HG03442 (cell line): ENCODE measurements at regions not wholly inside any gene's neighbourhood (a gene's known extent, or its start where the extent isn't known, plus 50 kb on each side); places are given as distances from the start of the nearest gene placed in this dataset.
A peak's percentile ranks its signal among the peaks of the same experiment; 100 is the strongest.
"Not testable (repeated sequence)": the region's sequence is repeated elsewhere in the genome, so short reads cannot be mapped to it uniquely, and the experiment has no call there.

Experiments
- ATAC-seq: cut with Tn5 transposase; IDR thresholded peaks from one replicate; pipeline ENCODE4 v1.9.1; 2021; ENCODE audit warnings: mild to moderate bottlenecking, moderate library complexity; ENCODE audit not compliant: unreplicated experiment

DNA sequence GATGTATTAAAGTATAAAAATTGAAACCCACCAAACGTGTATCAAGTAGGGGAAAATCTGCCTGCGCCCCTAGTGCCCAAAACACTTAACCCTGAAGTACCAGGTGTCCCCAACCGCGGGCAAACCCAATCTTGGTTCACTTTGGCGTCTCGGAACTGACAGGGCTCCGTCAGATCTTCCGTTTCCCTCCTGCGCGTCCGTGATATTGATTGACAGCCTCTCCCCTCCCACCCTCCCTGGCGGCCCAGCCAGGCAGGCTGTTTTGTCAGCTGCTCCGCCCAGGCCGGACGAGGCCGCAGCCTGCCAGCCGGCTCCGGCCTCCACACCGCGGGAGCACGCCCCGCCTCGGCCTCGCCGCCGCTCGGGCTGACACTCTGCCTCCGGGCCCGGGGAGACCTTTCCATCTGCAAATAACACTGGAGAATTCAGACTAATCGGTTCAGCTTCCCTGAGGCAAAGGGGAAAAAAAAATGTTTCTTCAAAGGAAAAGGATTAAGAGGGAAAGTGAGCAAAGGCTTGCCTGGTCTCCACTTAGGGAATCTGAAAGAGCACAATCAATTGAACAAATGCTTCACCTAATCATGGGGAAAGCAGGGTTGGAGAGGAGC is 234.9 kb upstream of the MCHR2 start:
- ATAC-seq, result peak; percentile 100

GRCh38 chr6:100228437-100228833 is 234.4 kb upstream of the MCHR2 start:
- ATAC-seq, result peak; percentile 6

- no peak for ATAC-seq
Measured at GRCh38 chr6:100226811-100227210, 232.8 kb upstream of the MCHR2 start.

- ATAC-seq, result not testable (repeated sequence)
Measured at GRCh38 chr6:100223952-100224351, 229.9 kb upstream of the MCHR2 start.

- no peak for ATAC-seq
Measured at GRCh38 chr6:100220543-100220942, 226.5 kb upstream of the MCHR2 start.

GRCh38 chr6:100217225-100218012 is 223.4 kb upstream of the MCHR2 start:
- no peak for ATAC-seq

DNA sequence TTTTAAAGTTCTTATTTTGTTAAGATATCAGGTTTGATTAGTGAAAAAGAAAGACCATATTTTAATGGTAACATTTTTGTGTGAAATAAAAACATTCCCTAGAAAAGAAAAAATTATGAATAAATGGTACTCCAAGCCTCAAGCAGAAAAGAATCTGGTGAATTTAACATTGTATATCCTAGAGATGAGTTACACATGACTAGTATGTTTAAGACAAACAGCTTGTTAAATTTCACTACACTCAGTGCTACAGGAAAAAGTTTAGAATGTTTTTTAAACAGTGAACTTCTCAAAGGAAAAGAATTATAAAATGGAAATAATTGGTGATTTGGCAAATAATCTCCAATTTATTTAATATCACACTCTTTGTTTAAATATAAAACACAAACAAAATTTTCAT is 222.7 kb upstream of the MCHR2 start:
- no peak for ATAC-seq

- ATAC-seq, result no peak
Measured at GRCh38 chr6:100212131-100212530, 218.1 kb upstream of the MCHR2 start.

- ATAC-seq, result no peak
Measured at GRCh38 chr6:100210137-100211117, 216.4 kb upstream of the MCHR2 start.

- ATAC-seq, result no peak
Measured at GRCh38 chr6:100209323-100210136, 215.5 kb upstream of the MCHR2 start.

DNA sequence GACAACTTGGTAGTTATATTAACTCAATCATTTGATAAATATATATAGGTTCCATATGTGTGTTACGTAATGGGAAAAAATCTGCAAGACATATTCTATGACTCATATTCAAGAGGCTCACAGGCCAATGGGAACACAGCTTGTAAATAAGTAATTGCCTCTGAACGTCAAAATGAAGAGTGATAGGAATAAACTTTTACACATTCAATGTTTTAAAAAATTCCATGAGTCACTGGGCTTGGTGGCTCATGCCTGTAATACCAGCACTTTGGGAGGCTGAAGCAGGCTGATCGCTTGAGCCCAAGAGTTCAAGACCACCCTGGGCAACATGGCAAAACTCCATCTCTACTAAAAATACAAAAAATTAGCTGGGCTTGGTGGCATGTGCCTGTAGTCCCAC is 209.4 kb upstream of the MCHR2 start:
- no peak for ATAC-seq

DNA sequence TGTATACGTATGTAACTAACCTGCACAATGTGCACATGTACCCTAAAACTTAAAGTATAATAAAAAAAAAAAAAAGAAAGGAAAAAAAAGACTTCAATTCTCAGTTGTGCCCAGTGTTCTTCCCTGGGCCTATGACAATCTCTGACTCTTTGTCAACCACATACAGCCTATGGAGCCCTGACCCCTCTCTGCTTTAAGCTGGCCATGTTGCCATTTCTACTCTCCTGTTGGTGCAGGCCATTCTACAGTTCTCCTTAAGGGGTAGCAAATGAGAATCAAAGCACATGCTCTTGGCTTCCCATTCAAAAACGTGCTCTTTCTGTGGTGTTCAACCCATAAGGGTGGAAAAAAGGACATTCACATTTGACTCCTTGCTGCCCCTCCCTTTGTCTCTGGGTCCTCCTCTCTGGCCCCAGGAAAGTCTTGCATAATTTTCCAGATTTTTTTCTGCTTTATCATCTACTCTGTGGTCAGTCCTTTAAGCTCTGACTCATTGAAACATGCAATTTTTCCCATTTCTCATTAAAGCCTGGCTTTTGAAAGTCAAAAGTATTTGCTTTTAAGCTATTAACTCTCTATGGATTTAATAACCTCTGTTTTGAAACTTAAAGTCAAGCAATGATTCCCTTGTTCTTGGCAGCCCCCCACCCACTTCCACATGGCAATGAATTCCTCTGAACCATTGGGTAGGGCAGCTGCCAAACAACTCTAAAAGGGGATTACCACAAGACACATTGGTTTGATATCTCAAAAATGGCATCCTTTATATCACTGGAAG is 208.6 kb upstream of the MCHR2 start:
- ATAC-seq, result no peak

GRCh38 chr6:100196214-100196982 is 202.4 kb upstream of the MCHR2 start:
- not testable (repeated sequence) for ATAC-seq

DNA sequence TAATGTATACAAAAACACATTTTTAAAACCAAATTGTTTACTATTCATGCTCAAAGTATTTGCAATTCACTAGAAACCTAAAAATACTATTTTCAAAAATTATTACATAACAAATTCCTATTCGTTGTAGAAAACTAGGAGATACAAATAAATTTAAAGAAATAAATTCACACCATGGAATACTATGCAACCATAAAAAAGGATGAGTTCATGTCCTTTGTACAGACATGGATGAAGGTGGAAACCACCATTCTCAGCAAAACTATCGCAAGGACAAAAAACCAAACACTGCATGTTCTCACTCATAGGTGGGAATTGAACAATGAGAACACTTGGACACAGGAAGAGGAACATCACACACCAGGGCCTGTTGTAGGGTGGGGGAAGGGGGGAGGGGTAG is 201.2 kb upstream of the MCHR2 start:
- ATAC-seq, result not testable (repeated sequence)

DNA sequence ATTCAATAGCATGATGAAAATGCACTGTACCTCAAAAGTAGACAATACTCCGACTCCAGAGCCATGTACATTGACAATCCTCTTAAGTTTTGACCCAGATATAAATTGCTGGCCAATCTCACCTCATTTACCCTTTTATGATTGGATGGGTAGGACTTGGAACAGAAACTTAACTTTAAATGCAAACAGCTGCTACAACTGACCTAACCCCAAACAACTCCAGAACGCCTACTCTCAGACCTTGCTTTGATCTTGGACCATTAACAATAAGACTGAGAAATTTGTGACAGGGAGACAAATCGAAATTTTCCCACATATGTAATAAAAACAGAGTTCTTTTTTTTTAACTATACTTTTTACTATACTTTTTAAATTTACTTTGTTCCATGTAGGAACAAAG is 200.5 kb upstream of the MCHR2 start:
- peak; percentile 39 for ATAC-seq

GRCh38 chr6:100188754-100189153 is 194.7 kb upstream of the MCHR2 start:
- ATAC-seq, result no peak

DNA sequence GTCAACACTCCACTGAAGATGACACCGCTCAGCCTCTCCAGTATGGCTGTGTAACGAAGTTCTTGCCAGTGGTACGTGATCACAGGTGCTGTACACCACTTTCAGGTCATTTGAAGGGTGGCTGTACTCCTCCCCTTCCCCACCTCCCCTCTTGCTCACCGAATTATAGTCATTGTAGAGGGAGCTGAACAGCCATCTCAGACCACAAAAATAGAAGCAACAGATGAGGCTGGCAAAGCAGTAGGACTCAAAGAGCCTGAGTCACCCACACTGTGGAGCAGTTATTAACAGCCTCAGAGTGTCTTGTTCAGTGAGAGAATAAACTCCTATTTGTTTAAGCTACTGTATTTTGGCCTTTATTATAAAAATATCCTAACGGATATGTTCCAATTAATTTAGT is 192.5 kb upstream of the MCHR2 start:
- no peak for ATAC-seq

DNA sequence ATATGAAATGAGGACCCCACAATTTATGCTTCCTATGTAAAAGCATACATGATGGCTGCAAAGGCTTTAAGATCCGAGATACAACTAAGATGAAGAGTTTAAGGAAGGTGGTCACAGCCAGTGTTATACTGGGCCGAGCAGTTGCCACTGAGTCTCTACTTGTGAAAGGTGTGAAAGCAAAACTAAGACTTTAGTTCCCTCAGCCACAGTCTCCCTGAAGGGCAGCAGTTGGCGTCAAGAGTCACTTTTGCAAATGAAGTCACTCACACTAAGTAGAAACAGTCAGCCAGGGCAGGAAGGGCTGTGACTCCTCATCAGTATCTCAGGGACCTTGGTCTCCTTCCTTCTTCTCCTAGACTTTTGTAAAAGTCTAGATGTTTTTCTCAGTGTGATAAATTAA is 191.6 kb upstream of the MCHR2 start:
- ATAC-seq, result peak; percentile 87

GRCh38 chr6:100184473-100184872 is 190.4 kb upstream of the MCHR2 start:
- no peak for ATAC-seq
